Stomach (tissue), 8 donors: ENCODE measurements at regions not wholly inside any gene's neighbourhood (a gene's known extent, or its start where the extent isn't known, plus 50 kb on each side); places are given as distances from the start of the nearest gene placed in this dataset.
A peak's percentile ranks its signal among the peaks of the same experiment; 100 is the strongest.

ENCODE experiments used
- DNase-seq, 2 donors: peaks; one replicate each; pipeline versions ENCODE4 v3.0.0 to v3.0.0-alpha.2; 2013 to 2019
- H3K27ac ChIP-seq, 5 donors: fragments of 200-600 bp in 4 of 5; sonication (generic) in 4 of 5; one replicate each; pipeline ENCODE4 v1.5.1; 2013 to 2019; ENCODE audit warnings: mild to moderate bottlenecking in 1 of 5, moderate library complexity in 1 of 5
- H3K27me3 ChIP-seq, 3 donors: fragments of 200-600 bp; sonication (generic); one replicate each; pipeline ENCODE4 v1.5.1; 2017 to 2019; ENCODE audit warnings: mixed run types in 1 of 3
- H3K36me3 ChIP-seq, 4 donors: fragments of 200-600 bp; sonication (generic); 1 replicate in 3 of 4; 2 replicates in 1 of 4; pipeline ENCODE4 v1.5.1; 2016 to 2019
- H3K4me1 ChIP-seq, 4 donors: fragments of 200-600 bp; sonication (generic); one replicate each; pipeline ENCODE4 v1.5.1; 2016 to 2019
- H3K4me3 ChIP-seq, 4 donors: fragments of 200-600 bp; sonication (generic) in 3 of 4; one replicate each; pipeline ENCODE4 v1.5.1; 2016 to 2019; ENCODE audit warnings: mild to moderate bottlenecking in 1 of 4
- H3K9me3 ChIP-seq, 4 donors: fragments of 200-600 bp; sonication (generic); one replicate each; pipeline ENCODE4 v1.5.1; 2016 to 2019
- EP300 ChIP-seq: sonication (generic); formaldehyde crosslinking; IDR thresholded peaks from one replicate; pipeline ENCODE4 v1.6.1; 2017; ENCODE audit warnings: antibody characterized with exemption
- POLR2A ChIP-seq, 4 donors: fragments of 450-650 bp; IDR thresholded peaks; one replicate each; pipeline ENCODE4 v1.6.1; 2016; ENCODE audit warnings: antibody characterized with exemption in 4 of 4, control low read depth in 2 of 4, mild to moderate bottlenecking in 1 of 4, moderate library complexity in 1 of 4
- POLR2AphosphoS5 ChIP-seq, 3 donors: sonication (generic); formaldehyde crosslinking; IDR thresholded peaks; one replicate each; pipeline ENCODE4 v1.6.1; 2016; ENCODE audit warnings: antibody characterized with exemption in 3 of 3
- WGBS, 5 donors: extraction: QIAGEN DNeasy Blood & Tissue Kit in 3 of 5; methylation state at CpG; one replicate each; pipeline versions ENCODE4 v1.1.5 to v1.1.7; 2013 to 2018; 5-methylcytosine and 5-hydroxymethylcytosine counted together
- intact Hi-C: fragments of 100-400 bp; cut with DNase I; formaldehyde crosslinking; loops from one replicate; pipeline ENCODE4 v1.15.1; 2023; ENCODE audit warnings: low total_unique reads
- TF ChIP-seq, protein P1 (sequence below), 7 experiments: fragments of 450-650 bp in 4 of 7; fragments of 200-600 bp in 3 of 7; sonication (generic) in 3 of 7; IDR thresholded peaks; one replicate each; pipeline ENCODE4 v1.5.1; 2016 to 2019; ENCODE audit warnings: antibody characterized with exemption in 7 of 7, control low read depth in 2 of 7, mild to moderate bottlenecking in 1 of 7
- donor health status: healthy with polysubstance abuse.
- donor health status: Bipolar disorder and iron deficiency.
- donor health status: healthy.

DNA sequence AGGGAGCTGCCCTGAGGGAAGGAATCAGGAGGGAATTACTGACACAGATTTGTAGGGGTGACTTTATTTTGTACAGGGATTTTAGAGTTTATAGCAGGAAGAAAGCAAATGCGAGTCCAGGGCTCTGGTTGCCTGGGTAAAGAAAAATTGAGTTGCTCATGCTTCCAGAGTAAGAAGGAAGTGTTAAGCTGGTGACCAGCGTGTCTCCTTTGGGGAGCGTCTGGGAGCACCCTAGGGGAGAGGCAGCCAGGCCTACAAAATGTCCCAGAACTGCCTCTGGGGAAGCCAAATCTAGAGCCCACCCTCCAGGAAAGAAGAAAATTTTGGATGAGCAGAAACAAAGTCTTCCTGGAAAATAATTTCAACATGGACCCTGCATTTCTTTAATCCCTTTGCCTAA is 147.0 kb downstream of the VAPA start:
- WGBS, 5 donors = 70 to 86% (median 75%) methylated on average over 3 of the region's 3 CpGs
- intact Hi-C loops = no loop called here
- Histone ChIP-seq H3K4me3 (no peak overlapping the region), H3K27me3 (no peaks in the 10 kb centered on the region), H3K36me3 (no peaks in the 10 kb centered on the region), H3K9me3 (no peaks in the 10 kb centered on the region), H3K27ac (peak overlapping the region; percentile 26 to 80 (median 72)), H3K4me1 (peaks cover 13 to 56% (median 37%) of the 10 kb centered on the region in 4 donors)
- DNase-seq = no peak
- TF ChIP-seq POLR2AphosphoS5 (IDR thresholded peaks at IDR 0.05) (no peak), POLR2A (IDR thresholded peaks at IDR 0.05) (no peak), EP300 (no peak)
- TF ChIP-seq, protein P1, sequence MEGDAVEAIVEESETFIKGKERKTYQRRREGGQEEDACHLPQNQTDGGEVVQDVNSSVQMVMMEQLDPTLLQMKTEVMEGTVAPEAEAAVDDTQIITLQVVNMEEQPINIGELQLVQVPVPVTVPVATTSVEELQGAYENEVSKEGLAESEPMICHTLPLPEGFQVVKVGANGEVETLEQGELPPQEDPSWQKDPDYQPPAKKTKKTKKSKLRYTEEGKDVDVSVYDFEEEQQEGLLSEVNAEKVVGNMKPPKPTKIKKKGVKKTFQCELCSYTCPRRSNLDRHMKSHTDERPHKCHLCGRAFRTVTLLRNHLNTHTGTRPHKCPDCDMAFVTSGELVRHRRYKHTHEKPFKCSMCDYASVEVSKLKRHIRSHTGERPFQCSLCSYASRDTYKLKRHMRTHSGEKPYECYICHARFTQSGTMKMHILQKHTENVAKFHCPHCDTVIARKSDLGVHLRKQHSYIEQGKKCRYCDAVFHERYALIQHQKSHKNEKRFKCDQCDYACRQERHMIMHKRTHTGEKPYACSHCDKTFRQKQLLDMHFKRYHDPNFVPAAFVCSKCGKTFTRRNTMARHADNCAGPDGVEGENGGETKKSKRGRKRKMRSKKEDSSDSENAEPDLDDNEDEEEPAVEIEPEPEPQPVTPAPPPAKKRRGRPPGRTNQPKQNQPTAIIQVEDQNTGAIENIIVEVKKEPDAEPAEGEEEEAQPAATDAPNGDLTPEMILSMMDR (IDR thresholded peaks at IDR 0.05) = no peak

DNA sequence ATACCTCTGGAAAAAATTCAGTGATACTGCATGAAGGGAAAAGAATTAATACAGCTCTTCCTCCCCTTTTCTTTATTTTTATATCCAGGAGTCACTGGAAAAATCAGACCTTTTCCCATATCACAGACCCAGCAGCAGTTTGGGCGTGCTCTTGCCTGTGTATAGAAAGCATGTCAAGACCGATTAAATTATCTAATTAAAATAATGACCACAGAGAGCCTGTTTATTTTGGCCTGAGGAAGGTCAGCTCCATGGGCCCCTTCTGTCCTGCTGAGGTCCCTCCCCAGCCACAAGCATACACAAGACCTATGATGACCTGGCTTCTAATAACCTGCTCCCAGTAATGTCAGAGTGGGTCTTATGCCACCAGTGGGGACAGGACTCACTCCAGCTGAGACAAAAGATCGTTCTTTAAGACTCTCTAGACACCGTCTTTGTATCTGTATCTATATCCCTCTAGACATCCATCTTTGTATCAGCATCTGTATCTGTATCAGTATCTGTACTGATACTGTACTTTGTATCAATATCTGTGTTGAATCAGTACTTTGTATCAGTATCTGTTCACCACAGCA is 147.8 kb downstream of the VAPA start:
- 24 to 57% (median 32%) methylated on average over 4 of the region's 4 CpGs for WGBS, 5 donors
- peaks cover 13 to 56% (median 37%) of the 10 kb centered on the region in 4 donors for H3K4me1 ChIP-seq
- no peaks in the 10 kb centered on the region for H3K27me3 ChIP-seq

DNA sequence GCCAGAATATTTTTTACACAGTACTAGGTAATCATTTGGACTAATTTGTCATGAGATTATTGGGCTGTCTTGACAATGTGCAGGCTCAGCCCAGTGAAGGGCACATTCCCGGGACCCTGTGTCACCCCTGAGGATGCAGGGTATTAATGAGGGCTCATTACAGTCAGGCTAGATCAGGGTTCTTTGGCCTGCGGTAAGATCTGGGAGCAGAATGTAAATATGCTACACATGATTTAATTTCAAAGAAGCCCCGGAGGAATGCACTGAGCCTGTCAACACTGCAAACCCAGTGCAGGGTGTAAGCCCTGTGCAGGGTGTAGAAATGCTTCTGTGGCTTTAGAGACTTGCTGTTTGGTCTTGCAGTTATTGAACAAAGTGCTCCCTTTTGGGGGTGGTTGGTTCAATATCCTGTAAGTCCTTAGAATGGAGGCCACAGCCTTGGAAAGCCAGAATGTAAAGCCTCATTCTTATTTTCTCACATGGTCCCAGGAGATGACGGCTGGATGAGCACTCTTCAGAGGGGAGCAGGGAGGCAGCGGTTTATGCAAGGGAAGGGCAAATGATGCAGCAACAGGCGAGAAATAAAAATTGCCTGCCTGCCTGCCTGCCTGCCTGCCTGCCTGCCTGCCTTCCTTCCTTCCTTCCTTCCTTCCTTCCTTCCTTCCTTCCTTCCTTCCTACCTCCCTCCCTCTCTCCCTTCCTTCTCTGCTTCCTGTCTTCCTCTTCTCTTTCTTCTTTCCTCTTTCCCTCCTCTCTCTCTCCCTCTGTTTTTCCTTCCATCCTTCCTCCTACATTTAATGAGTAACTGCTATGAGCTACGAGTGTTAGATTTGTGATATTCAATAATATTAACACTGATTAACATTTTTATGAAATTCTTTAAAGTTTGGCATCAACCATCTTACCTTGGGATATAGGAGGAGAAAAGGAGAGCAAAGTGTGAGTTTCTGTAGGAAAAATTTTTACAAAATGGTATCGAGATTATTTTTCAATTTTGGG is 148.8 kb downstream of the VAPA start:
- H3K27ac ChIP-seq = peak overlapping the region in 2 of 5 donors; percentile 15 to 78
- H3K4me1 ChIP-seq = peaks cover 13 to 56% (median 38%) of the 10 kb centered on the region in 4 donors
- no peaks in the 10 kb centered on the region for H3K9me3 ChIP-seq
- WGBS, 5 donors = 64 to 68% (median 67%) methylated on average over 8 of the region's 8 CpGs
- TF ChIP-seq POLR2AphosphoS5 (IDR thresholded peaks at IDR 0.05) (peak in 1 of 3 donors; percentile 62), EP300 (no peak)
- TF ChIP-seq, protein P1 (IDR thresholded peaks at IDR 0.05) = no peak
- H3K4me3 ChIP-seq = no peak overlapping the region
- DNase-seq = peak in 1 of 2 donors; percentile 37
- H3K27me3 ChIP-seq = no peaks in the 10 kb centered on the region
- intact Hi-C loops = no loop called here
- H3K36me3 ChIP-seq = no peaks in the 10 kb centered on the region

More for the DNA sequence above, 147.8 kb downstream of the VAPA start:
- H3K27ac ChIP-seq = peak overlapping the region in 3 of 5 donors; percentile 72 to 80 (median 78)
- intact Hi-C loops = no loop called here
- H3K4me3 ChIP-seq = no peak overlapping the region
- DNase-seq = no peak
- H3K36me3 ChIP-seq = no peaks in the 10 kb centered on the region
- TF ChIP-seq EP300 = no peak
- no peak for TF ChIP-seq POLR2AphosphoS5 (IDR thresholded peaks at IDR 0.05)
- TF ChIP-seq POLR2A (IDR thresholded peaks at IDR 0.05) = no peak
- TF ChIP-seq, protein P1 (IDR thresholded peaks at IDR 0.05) = no peak
- no peaks in the 10 kb centered on the region for H3K9me3 ChIP-seq

DNA sequence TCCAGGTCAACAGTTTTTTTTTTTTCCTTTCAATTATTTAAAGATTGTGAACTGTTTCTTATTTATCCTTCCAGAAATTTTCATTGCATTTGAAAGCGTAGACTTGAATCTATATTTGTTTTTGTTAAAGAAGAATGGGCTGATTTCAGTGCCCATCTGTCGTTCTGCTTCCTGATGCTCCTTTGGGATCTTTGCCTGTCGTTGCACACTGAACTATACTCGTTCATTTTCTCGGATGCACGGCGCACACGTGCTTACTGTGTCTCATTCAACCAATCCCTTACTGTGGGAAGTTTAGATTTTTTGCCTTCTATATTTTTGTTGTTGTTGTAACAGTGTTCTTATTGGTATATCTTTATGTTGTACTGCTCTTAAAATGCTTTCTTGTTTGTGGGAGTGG is 149.7 kb downstream of the VAPA start:
- Histone ChIP-seq H3K4me3 (no peak overlapping the region), H3K36me3 (no peaks in the 10 kb centered on the region), H3K27me3 (no peaks in the 10 kb centered on the region), H3K4me1 (peaks cover 4 to 54% (median 38%) of the 10 kb centered on the region in 4 donors), H3K9me3 (no peaks in the 10 kb centered on the region), H3K27ac (no peak overlapping the region)
- WGBS, 5 donors = 94 to 97% (median 95%) methylated on average over 8 of the region's 8 CpGs
- no peak for TF ChIP-seq POLR2AphosphoS5 (IDR thresholded peaks at IDR 0.05)
- TF ChIP-seq EP300 = no peak
- TF ChIP-seq, protein P1 (IDR thresholded peaks at IDR 0.05) = no peak
- TF ChIP-seq POLR2A (IDR thresholded peaks at IDR 0.05) = no peak
- DNase-seq = no peak
- intact Hi-C loops = no loop called here
